ENCODE measurements at regions not wholly inside any gene's neighbourhood (a gene's known extent, or its start where the extent isn't known, plus 50 kb on each side); places are given as distances from the start of the nearest gene placed in this dataset.
"Not testable (repeated sequence)": the region's sequence is repeated elsewhere in the genome, so short reads cannot be mapped to it uniquely, and the experiment has no call there.

DNA sequence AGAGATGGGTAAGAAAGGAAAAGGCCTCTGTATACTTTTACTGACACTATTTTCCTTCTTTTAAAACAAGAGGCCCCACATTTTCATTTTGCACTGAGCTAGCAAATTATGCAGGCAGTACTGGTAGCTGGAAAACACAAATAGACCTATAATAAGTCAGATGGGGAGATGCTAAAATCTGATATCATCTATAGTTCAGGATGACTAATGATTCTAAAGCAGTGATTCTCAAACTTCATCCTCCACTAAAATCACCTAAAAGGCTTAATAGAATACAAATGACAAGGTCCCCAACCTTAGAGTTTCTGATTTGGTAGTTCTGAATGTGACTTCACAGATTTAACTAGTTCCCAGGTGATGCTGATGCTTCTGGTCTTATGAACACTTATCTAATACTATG lies 247.3 kb upstream of the DIPK2B start:
- no peak for TF ChIP-seq JUND (IDR thresholded peaks at IDR 0.05; ENCODE audit: low read depth)
- in situ Hi-C loops (cut with HindIII; ENCODE audit: low pct_unique_long_range_greater_than_20kb, low sequenced_read_pairs): no loop called here
- no peak for DNase-seq (ENCODE audit: low read depth in 1 of 2, low spot score in 1 of 2)

DNA sequence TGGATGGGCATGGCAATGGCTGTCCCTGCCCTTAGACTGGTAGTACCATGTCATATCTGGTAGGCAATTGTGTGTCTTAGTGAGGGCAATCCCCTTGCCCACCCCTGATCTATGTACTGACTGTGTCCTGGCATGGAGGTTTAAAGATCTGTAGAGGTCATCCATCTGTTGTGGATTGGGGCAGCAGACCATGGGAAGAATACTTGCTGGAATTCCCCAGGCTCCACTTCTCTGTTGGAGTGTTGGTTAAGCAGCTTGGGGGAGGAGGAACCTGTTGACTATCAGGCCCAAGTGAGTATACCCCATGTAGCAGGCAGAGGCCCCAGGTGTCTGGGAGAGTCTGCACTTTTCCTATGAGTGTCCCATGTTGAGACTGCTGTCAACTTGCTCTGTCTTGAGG lies 246.7 kb upstream of the DIPK2B start:
- no peak for DNase-seq (ENCODE audit: low read depth in 1 of 2, low spot score in 1 of 2)
- TF ChIP-seq JUND (IDR thresholded peaks at IDR 0.05; ENCODE audit: low read depth): no peak
- in situ Hi-C loops (cut with HindIII; ENCODE audit: low pct_unique_long_range_greater_than_20kb, low sequenced_read_pairs): no loop called here

DNA sequence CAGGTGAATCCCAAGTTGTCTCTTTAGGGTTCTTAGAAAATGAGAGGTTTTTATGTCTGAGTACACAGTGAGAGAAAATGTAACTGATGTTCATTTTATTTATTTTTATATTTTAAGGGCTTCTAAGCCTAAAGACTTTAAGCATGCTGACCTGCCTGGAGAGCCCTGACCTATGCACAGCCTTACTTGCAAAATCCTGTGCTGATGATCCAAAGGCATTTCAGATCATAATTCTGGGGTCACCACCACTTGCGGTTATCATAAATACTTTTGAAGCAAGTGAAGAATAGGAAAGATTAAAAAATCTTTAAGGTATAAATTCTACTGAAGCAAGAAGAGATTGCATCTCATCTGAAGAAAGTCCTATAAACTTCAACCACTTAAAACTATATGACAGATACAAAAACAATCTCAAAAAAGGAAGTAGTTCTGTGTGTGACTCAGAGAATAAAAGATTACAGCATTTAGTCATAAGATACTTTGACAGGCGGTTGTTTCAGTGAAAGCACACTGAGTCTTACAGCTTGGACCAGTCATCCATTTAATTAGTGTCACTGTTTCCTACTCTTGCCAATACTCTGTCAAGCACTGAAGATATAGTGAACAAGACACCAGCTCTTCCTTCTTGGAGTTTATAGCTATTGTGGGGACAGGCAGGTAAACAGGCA lies 245.2 kb upstream of the DIPK2B start:
- TF ChIP-seq JUND (IDR thresholded peaks at IDR 0.05; ENCODE audit: low read depth): no peak
- in situ Hi-C loops (cut with HindIII; ENCODE audit: low pct_unique_long_range_greater_than_20kb, low sequenced_read_pairs): no loop called here
- no peak for DNase-seq (ENCODE audit: low read depth in 1 of 2, low spot score in 1 of 2)

DNA sequence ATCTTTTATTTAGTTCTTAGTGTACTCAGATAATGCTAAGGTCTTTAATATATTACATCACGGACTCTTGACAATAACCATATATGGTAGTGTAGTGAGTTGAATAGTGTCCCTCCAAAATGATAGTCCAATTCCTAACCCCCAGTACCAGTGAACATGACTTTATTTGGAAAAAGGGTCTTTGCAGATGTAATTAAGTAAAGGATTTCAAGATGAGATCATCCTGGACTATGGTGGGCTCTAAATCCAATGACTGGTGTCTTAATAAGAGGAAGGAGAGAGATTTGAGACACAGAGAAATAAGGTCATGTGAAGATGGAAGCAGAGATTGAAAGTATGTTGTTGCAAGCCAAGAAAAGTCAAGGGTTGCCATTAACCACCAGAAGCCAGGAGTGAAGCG lies 236.5 kb upstream of the DIPK2B start:
- TF ChIP-seq JUND (IDR thresholded peaks at IDR 0.05; ENCODE audit: low read depth): no peak
- in situ Hi-C loops (cut with HindIII; ENCODE audit: low pct_unique_long_range_greater_than_20kb, low sequenced_read_pairs): no loop called here
- no peak for DNase-seq (ENCODE audit: low read depth in 1 of 2, low spot score in 1 of 2)

DNA sequence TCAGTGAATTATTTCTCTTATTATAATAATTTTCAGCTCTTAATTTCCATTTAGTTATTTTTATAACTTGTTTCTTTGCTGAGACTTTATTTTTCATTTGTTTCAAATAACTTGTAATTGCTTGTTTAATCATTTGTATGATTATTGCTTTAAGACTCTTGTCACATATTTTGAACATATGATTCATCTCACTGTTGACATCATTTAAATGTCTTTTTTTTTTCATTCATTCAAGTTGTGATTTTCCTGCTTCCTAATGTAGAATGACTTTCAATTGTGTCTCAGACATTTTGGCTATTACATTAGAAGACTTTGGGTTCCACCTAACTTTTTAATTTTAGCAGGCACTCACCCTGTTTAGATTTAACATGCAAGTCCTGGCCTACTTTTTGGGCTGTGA lies 234.8 kb upstream of the DIPK2B start:
- DNase-seq (ENCODE audit: low read depth in 1 of 2, low spot score in 1 of 2): no peak
- in situ Hi-C loops (cut with HindIII; ENCODE audit: low pct_unique_long_range_greater_than_20kb, low sequenced_read_pairs): no loop called here
- no peak for TF ChIP-seq JUND (IDR thresholded peaks at IDR 0.05; ENCODE audit: low read depth)

DNA sequence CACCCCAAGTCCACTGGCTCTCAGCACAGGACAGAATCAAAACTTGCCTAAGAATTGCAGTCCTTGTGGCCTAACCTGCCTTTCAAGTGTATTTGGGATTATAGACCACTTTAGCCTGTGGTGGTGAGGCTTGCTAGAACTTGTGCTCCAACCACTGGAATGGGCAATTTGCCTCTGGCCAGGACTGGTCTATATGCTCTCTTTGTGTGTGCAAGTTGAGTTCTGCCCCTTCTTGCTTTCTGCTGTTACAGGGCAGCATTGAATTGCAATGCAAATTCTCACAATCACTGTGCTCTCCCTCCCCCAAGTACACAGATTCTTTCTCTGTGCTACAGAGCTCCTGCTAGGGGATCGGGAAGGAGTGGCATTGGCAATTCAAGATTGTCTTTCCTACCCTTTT lies 233.6 kb upstream of the DIPK2B start:
- DNase-seq (ENCODE audit: low read depth in 1 of 2, low spot score in 1 of 2): peak in 1 of 2 experiments; percentile 70
- in situ Hi-C loops (cut with HindIII; ENCODE audit: low pct_unique_long_range_greater_than_20kb, low sequenced_read_pairs): no loop called here
- no peak for TF ChIP-seq JUND (IDR thresholded peaks at IDR 0.05; ENCODE audit: low read depth)

DNA sequence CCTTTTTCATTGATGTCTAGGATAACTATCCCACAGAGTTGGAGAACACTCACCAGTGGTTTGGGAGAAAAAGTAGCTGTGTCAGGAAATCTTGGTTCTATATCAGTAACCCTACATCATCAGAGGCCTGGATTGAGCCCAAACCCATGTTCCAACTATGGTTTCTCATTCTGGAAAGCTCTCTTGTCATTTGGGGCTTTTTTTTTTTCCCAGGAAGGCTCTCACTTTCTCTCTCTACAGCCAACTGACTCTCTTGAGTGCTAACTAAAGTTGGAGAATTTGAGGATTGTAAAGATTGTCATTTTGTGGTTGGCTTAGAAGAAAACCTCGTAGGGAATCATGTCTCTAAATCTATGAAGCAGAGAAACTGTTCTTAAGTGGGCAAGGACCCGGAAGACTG lies 228.2 kb upstream of the DIPK2B start:
- no peak for TF ChIP-seq JUND (IDR thresholded peaks at IDR 0.05; ENCODE audit: low read depth)
- in situ Hi-C loops (cut with HindIII; ENCODE audit: low pct_unique_long_range_greater_than_20kb, low sequenced_read_pairs): no loop called here

DNA sequence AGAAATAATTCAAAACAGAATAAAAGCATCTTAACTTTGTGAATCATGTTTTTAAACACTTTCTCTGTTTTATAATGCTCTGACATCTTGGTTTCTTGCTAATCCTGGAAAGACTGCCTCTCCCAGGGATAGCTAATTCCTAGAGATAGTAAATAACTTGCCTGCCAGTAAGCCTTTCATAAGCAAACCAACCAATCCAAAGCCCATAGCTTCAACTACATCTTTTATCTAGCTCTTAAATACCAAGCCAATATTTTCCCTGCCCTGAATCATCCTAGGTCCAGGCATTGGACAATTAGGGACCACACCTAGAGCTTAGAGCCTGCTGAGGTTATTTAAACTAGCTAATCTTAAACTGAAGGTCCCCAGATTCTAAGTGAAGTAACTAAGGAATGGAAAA lies 223.7 kb upstream of the DIPK2B start:
- in situ Hi-C loops (cut with HindIII; ENCODE audit: low pct_unique_long_range_greater_than_20kb, low sequenced_read_pairs): no loop called here
- DNase-seq (ENCODE audit: low read depth in 1 of 2, low spot score in 1 of 2): no peak
- no peak for TF ChIP-seq JUND (IDR thresholded peaks at IDR 0.05; ENCODE audit: low read depth)

More for the DNA sequence above, 228.2 kb upstream of the DIPK2B start:
- no peak for DNase-seq (ENCODE audit: low read depth in 1 of 2, low spot score in 1 of 2)

DNA sequence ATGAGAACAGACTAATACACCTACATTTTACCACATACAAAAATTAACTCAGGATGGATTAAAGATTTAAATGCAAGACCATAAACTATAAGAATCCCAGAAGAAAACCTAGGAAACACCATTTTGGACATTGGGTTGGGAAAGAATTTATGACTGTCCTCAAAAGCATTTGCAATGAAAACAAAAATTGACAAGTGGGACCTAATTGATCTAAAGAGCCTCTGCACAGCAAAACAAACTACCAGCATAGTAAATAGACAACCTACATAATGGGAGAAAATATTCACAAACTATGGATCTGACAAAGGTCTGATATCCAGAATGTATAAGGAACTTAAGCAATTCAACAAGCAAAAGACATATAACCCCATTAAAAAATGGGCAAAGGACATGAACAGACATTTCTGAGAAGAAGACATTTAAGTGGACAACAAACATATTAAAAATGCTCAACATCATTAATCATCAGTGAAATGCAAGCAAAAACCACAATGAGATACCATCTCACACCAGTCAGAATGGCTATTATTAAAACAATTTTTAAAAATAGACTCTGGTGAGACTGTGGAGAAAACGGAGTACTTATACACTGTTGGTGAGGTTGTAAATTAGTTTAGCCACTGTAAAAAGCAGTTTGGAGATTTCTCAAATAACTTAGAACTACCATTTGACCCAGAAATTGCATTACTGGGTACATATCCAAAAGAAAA lies 221.7 kb upstream of the DIPK2B start:
- in situ Hi-C loops (cut with HindIII; ENCODE audit: low pct_unique_long_range_greater_than_20kb, low sequenced_read_pairs): no loop called here
- DNase-seq (ENCODE audit: low read depth in 1 of 2, low spot score in 1 of 2): no peak
- TF ChIP-seq JUND (IDR thresholded peaks at IDR 0.05; ENCODE audit: low read depth): no peak

DNA sequence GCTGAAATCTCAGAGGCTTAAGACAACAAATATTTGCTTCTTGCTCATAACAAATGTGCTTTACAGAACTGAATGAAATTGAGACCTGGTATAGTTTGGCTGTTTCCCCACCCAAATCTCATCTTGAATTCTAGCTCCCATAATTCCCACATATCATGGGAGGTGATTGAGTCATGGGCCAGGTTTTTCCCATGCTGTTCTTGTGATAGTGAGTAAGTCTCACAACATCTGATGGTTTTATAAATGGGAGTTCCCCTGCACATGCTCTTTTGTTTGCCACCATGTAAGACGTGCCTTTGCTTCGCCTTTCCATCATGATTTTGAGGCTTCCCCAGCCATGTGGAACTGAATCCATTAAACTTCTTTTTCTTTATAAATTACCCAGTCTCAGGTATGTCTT lies 221.1 kb upstream of the DIPK2B start:
- TF ChIP-seq JUND (IDR thresholded peaks at IDR 0.05; ENCODE audit: low read depth): no peak
- in situ Hi-C loops (cut with HindIII; ENCODE audit: low pct_unique_long_range_greater_than_20kb, low sequenced_read_pairs): no loop called here
- no peak for DNase-seq (ENCODE audit: low read depth in 1 of 2, low spot score in 1 of 2)

DNA sequence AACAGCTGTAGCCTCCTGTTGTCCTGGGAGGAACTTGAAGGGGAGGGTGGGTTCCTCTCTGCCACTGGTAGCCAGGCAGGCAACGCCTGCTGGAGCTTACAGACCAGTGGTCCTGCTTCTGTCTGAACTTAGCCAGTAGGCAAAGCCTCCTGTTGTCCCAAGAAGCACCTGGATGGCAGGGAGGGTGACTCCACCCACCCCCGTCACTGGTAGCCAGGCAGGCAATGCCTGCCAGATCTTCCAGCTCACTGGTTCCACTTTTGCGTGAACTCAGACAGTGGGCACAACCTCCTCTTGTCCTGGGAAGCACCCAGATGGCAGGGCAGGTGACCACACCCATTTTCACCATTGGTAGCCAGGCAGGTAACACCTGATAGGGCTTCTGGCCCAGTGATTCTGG lies 203.5 kb upstream of the DIPK2B start:
- TF ChIP-seq JUND (IDR thresholded peaks at IDR 0.05; ENCODE audit: low read depth): no peak
- peak in 1 of 2 experiments; percentile 25 for DNase-seq (ENCODE audit: low read depth in 1 of 2, low spot score in 1 of 2)
- in situ Hi-C loops (cut with HindIII; ENCODE audit: low pct_unique_long_range_greater_than_20kb, low sequenced_read_pairs): no loop called here

DNA sequence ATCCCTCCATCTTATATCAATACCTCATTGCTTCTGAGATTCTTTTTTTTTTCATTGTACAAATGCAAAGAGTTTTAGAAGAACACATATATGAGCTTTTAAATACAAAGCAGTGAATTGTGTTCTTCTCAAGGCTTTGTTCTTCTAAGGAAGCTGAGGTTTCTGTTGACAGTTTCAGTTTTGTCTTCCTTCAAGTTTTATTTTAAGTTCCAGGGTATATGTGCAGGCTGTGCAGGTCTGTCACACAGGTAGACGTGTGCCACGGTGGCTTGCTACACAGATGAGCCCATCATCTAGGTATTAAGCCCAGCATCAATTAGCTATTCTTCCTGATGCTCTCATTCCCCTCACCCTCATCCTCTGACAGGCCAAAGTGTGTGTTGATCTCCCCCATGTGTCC lies 201.2 kb upstream of the DIPK2B start:
- no peak for DNase-seq (ENCODE audit: low read depth in 1 of 2, low spot score in 1 of 2)
- TF ChIP-seq JUND (IDR thresholded peaks at IDR 0.05; ENCODE audit: low read depth): no peak
- in situ Hi-C loops (cut with HindIII; ENCODE audit: low pct_unique_long_range_greater_than_20kb, low sequenced_read_pairs): no loop called here

DNA sequence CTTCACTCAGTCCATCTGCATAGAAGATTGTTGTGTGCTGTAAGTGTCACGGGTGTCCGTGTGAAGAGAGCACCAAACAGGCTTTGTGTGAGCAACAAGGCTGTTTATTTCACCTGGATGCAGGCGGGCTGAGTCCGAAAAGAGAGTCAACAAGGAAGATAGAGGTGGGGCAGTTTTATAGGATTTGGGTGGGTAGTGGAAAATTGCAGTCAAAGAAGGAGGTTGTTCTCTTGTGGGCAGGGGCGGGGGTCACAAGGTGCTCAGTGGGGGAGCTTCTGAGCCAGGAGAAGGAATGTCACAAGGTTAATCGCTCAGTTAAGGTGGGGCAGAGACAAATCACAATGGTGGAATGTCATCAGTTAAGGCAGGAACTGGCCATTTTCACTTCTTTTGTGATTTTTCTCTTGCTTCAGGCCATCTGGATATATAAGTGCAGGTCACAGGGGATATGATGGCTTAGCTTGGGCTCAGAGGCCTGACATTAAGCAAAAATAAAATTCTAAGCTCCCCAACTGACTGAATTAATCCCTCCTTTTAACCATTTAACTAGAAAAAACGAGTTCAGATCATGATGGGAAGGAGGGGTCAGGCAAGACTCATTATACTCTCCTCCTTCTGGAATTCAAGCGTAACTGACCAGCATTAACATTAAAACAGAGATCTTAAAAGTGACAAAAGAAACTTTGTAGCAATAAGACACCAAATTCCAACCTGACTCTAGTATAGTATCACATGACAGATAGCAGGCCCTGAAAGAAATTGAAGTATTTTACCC lies 200.5 kb upstream of the DIPK2B start:
- DNase-seq (ENCODE audit: low read depth in 1 of 2, low spot score in 1 of 2); in situ Hi-C loops (cut with HindIII; ENCODE audit: low pct_unique_long_range_greater_than_20kb, low sequenced_read_pairs): not testable (repeated sequence)
